Testis (tissue), 2 donors: ENCODE measurements at regions not wholly inside any gene's neighbourhood (a gene's known extent, or its start where the extent isn't known, plus 50 kb on each side); places are given as distances from the start of the nearest gene placed in this dataset.

Source experiments
- POLR2A ChIP-seq: fragments of 450-650 bp; IDR thresholded peaks from one replicate; pipeline ENCODE4 v1.6.1; 2017; ENCODE audit warnings: antibody characterized with exemption, mild to moderate bottlenecking, moderate library complexity
- TF ChIP-seq, protein P1 (sequence below), 3 experiments: fragments of 450-650 bp in 2 of 3; fragments of 200-600 bp in 1 of 3; sonication (generic) in 1 of 3; IDR thresholded peaks; one replicate each; pipeline ENCODE4 v1.5.1; 2016 to 2019; ENCODE audit warnings: antibody characterized with exemption in 3 of 3, mild to moderate bottlenecking in 2 of 3, moderate library complexity in 1 of 3

DNA sequence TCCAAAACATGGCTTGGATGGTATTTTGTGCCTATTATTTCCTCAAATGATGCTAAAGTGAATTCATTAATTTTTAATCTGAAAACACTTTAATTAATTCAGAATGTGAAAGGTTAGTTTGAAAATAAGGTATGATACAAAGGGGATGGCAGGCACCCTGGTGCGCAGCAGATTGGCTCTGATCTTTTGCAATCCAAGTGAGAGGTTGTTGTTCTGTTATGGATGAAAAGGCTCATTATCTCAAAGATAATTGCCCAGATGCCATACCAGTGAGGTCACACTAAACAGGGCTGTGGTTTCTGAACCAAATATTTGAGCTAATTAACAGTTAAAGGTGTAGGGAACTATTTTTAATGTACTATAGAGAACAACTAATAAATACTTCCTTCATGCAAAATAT is 504.9 kb downstream of the RAPGEF2 start:
- TF ChIP-seq, protein P1, sequence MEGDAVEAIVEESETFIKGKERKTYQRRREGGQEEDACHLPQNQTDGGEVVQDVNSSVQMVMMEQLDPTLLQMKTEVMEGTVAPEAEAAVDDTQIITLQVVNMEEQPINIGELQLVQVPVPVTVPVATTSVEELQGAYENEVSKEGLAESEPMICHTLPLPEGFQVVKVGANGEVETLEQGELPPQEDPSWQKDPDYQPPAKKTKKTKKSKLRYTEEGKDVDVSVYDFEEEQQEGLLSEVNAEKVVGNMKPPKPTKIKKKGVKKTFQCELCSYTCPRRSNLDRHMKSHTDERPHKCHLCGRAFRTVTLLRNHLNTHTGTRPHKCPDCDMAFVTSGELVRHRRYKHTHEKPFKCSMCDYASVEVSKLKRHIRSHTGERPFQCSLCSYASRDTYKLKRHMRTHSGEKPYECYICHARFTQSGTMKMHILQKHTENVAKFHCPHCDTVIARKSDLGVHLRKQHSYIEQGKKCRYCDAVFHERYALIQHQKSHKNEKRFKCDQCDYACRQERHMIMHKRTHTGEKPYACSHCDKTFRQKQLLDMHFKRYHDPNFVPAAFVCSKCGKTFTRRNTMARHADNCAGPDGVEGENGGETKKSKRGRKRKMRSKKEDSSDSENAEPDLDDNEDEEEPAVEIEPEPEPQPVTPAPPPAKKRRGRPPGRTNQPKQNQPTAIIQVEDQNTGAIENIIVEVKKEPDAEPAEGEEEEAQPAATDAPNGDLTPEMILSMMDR (IDR thresholded peaks at IDR 0.05): no peak
- TF ChIP-seq POLR2A: no peak
